NCI-H1930 (cell line): ENCODE measurements at regions not wholly inside any gene's neighbourhood (a gene's known extent, or its start where the extent isn't known, plus 50 kb on each side); places are given as distances from the start of the nearest gene placed in this dataset.

ENCODE experiments used
- DNase-seq, 2 experiments: peaks; one replicate each; lab custom pipeline; 2025; lab: John Stamatoyannopoulos, UW

DNA sequence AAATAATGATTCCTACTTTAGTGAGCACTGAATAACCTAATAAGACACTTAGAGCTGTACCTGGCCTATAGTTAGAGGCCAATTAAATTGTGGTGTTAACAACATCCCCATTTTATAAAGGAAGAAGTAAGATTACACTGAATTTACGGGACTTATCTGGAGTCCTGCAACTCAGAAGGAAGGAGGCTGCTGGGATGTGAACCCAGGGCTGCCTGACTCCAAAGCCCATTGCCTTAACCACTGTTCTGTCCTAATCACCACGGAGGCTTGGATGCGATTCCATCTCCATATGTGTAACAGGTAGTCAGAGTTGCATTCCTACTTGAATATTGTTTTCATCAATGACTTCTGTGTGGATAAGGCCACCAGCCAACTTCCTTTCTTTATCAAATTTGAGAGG lies 168.9 kb downstream of the SOCS6 start:
- no peak for DNase-seq

DNA sequence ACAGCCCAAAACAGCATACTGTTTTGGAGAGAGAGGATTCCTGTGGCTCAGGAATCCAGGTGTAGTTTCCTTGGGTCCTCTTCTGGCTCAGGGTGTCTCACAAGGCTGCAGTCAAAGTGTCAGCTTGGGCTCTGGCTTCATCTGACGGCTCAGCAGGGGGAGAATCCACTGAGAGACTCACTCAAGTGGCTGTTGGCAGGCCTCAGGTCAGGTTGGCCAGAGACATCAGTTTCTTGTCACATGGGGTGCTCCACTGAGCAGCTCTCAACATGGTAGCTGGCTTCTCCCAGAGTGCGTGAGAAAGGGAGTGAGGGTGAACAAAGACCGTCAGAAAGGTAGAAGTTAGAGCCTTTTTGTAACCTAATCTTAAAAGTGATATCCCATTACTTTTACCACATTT lies 168.4 kb downstream of the SOCS6 start:
- DNase-seq = no peak

DNA sequence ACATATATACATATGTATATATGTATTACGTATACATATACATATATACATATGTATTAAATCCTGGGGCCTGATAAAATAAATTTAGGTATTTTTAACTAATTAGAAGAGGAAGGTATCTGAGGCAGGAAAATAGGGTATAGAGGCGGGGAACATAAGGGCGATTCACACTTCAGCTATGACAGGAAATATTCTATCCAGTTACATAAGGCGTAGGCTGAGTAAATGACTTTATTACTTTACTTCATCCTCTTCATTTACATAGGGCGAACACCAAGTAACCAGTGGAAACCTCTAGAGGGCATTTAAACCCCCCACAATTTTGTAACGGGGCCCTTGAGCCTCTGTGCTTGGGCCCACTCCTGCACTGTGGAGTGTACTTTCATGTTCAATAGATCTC lies 167.5 kb downstream of the SOCS6 start:
- DNase-seq = no peak

DNA sequence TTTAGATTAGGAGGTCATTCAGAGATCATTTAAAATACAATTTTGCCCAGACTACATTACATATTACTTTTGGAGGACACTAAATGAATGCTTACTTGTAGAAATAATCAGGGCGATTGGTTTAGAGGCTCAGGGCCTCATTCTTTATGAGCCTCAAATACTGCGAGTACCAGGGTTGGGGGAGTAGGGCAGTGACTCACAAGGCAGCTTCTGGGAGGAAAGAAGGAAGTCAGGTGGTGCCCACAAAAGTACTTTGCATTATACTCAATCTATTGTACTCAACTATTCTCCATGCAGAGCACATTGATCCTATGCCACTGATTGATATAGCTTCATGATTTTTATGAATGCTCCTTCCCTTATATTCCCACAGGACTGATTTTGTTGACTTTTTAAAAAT lies 166.9 kb downstream of the SOCS6 start:
- DNase-seq = no peak

DNA sequence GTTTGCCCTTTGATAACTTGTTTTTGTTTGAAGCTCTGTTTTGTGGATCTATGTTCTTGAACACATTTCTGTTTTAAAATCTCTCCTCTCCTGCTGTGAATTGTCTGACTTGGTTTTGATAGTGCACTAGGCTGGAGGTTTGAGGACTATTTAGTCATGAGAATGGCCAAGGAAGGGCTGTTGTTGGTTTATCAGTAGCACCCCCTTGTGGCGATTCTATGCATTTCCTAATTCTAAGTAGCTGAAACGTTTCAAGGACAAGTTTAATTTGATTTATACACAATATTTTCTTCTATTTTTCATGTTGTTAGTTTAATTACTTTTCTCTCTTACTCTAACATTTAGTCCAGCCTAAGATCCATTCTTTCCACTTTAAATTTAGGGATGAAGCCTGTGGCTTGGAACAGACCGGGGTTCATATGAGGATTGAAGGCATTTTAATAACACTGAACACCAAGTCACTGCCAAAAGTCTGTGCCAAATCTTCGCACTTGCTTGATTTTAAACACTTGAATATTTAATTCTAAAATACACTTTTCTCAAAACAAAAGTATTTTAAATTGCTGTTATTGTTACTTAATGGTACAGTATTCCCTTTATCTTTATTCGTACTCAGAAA lies 166.0 kb downstream of the SOCS6 start:
- peak; percentile 24 to 34 for DNase-seq

DNA sequence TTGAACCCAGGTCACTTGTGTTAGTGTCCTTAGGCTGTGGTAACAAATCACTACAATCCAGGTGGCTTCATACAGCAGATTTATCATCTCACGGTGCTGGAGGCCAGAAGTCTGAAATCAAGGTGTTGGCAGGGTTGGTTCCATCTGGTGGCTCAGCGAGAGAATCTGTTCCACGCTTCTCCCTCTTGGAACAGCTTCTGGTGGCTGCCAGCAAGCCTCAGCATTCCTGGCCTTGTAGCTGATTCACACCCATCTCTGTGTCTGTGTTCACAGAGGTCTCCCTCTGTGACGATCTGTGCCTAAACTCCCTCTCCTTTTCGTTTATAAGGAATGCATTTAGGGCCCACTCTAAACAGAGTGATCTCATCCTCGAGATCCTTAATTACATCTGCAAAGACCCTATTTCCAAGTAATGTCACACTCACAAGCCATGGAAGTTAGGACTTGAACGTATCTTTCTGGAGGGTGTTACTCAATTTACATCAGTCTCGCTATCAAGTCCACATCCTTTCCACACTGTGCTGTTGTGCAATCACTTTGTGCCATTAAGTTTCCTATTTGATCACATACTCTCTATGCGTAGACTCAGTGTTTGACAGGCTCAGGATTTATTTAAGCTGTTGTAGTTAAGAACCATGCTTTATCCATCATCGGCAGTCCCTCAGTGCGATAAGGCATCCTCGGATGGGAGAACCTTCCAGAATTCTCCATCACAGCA lies 164.4 kb downstream of the SOCS6 start:
- no peak for DNase-seq

DNA sequence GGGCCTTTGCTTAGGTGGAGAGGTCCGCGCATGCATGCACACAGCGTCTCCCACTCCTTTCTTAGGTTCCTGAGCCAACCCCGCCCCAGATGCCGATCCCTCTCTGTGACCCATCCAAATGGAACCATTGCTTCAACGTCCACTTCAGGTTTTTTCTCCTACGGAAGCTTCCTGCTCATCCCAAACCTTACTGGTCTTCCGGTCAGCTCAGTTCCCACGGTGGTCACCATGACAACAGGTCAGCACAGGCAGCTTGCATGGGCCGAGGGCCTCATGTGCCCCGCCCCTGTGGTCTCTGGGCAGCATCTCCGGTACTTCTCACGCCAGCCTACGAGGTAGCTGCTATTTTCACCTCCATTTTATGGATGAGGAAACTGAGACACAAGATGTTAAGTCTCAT lies 163.7 kb downstream of the SOCS6 start:
- DNase-seq = no peak

DNA sequence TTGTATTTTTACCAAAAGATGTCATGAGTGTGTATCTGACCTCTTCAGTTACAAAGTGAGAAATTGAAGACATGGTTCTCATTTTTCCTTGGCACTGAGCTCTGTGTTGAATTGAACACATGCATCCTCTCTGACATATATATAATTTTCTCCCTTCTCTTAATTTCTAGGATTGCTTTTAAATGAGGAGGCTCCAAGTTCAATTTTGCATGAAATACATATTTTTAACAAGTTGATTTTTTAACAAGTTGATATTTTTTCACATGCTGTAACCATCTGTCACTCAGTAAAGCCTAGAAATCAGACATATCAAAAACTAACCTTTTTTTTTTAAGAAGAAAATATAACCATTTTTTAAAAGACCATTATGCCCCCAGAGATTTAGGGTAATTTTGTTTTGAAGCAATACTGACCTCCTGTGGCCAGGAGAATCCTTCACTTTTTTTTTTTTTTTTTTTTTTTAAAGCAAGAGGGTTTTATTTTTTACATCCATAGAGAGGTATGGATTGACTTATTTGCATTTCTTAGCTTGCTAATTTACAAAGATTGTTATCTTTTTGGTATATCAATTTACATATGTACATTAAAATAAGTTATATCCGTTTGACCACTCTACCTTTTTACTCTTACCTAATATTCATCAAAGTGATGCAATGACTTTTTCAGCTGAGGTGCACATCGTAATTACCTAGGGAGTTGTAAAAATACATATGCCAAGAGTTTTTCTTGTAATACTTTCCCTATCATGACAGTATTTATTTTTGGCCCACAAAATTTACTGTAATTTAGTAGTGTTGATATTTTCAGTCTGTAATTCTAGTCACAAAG lies 161.8 kb downstream of the SOCS6 start:
- DNase-seq = no peak

DNA sequence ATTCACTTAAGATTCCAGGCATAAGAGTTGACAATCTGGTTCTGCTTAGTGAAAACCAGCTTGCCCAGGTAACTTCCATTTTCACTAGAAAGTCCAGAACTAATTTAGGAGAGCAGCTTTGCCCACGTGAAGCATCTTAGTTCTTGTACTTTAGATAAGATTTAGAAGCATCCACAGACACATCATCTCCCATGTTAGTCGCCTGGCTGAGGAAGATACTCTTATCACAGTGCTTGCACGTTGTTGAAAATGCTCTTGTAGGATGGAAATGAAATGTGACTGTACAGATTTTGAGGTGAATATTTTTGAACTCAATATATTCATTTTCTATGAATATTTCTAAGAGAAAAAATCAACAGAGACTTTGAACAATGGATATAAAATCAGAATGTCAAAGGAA lies 159.7 kb downstream of the SOCS6 start:
- DNase-seq = no peak

DNA sequence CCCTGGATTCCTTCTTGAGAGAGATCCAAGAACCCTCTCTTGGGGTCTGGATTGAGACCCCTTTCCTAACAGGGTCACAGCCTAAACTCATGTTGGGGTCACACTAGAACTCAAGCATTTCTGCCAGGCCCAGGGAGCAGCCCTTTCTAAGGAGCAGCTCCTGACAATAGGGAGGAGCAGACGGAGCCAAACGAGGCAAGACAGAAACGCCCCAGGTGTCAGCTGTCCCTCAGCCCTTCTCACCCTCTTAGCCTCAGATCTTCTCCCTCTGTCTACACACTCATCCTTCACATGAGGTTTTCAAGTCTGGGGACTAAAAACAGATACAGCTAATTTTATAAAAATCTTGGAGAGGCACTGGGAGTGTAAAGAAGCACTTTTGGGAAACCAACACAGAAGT lies 157.2 kb downstream of the SOCS6 start:
- no peak for DNase-seq

DNA sequence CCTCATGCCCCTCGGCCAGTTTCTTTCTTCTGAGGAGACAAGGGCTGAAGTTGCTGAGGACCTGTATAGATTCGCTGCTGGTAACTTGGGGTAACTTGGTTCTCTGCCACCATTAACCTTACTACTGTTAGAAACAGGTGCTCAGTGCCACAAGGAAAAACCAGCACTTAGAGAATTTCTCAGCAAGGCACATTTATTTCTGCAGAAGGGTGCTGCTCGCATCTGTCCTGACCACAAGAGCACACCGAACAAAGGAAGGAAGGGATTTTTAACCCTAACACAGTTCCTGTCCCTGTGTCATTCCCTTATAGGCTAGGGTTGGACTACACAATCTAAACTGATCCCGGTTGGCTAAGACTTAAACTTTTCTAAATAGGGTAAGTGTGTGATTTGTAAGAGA lies 154.1 kb downstream of the SOCS6 start:
- no peak for DNase-seq

DNA sequence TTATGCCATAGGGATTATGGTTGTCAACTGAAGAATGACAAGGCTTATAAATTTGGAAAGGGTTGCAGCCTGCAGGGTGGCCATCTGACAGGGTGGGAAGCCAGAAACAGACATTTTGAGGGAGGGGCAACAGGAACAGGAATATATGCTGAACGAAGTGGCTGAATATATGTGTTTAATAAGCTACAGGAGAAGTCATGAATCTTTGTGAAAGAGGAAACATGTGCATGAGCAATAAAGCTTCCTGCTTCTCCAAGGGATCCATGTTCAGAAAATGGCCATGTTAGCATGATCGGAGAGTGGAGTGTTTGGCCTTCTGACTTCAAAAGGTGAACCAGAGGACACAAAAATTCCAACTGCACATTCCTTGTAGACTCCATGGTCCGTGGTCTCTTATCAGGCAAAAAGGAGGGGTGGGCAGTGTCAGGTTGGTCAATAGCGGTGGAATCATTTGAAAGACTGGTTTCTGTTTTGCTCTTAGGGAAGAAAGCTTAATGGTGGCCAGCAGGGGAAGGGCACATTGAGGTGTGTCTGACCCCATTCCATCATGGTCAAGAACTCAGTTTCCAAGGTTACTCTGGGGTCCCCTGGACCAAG lies 144.1 kb downstream of the SOCS6 start:
- DNase-seq = no peak

DNA sequence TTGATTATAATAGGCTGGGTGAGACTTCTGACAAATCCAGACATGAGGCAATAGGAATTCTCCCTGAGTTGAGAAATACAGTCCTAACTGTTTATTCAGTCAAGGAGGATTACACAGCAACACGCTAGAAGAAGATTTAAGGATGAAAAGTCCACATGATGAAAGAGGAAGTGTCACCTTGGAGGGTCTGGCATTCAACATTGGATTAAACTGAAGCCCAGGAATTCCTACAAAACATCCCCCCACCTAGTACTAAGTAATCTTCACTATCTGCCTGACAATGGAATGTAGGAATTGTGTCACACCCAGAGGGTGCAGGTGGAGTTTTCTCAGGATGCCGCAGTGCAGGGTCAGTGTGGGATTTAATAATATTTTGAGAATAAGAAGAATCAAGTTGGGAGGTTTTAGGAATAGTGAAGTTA lies 142.4 kb downstream of the SOCS6 start:
- no peak for DNase-seq

DNA sequence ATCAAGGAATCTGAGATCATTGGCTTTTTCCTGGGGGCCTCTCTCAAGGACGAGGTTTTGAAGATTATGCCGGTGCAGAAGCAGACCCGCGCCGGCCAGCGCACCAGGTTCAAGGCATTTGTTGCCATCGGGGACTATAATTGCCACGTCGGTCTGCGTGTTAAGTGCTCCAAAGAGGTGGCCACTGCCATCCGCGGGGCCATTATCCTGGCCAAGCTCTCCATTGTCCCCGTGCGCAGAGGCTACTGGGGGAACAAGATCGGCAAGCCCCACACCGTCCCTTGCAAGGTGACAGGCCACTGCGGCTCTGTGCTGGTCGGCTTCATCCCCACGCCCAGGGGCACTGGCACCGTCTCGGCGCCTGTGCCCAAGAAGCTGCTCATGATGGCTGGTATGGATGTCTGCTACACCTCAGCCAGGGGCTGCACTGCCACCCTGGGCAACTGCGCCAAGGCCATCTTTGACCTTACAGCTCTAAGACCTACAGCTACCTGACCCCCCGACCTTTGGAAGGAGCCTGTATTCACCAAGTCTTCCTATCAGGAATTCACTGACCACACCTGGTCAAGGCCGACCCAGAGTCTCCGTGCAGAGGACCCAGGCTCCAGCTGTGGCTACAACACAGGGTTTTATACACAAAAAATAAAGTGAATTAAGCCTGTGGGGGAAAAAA lies 141.8 kb downstream of the SOCS6 start:
- no peak for DNase-seq

DNA sequence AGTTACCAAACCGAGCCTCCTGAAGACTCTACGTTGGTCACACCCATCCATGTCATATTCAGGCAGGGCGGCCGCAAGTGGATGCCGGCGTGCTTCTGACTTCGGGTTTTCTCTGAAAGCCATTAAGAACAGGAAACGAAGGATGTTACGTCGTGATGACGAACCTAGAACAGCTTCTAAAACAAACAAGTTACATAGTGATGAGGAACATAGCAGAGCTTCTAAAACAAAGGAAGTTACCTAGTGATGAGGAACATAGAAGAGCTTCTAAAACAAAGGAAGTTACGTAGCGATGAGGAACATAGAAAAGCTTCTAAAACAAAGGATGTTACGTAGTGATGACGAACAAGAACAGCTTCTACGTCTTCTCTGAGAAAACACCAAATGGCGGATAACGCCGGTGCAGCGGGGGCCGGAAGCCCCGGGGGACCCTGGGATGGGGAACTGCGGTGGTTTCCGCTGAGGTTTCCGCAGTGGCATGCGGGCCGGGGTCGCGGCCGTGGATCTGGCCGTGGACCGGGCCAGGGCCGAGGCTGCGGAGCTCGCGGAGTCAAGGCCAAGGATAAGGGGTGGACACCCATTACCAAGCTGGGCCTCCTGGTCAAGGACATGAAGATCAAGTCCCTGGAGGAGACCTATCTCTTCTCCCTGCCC lies 141.1 kb downstream of the SOCS6 start:
- DNase-seq = no peak

DNA sequence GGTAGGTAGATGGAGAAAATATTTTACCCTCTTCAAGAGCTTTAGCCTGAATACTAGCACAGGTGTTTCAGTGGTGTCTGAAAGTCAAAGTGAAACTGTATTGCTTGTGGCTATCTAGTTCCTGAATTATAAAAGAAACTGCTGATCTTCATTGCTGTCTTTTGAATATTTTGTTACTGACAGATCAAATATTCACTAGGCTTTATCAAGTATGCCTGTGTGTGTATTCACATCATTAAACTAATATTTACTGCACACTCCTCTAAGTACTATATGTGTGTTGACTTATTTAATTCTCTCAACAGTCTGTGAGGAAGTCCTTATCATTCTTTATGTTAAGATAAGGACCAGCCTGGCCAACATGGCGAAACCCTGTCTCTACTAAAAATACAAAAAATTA lies 139.6 kb downstream of the SOCS6 start:
- no peak for DNase-seq

DNA sequence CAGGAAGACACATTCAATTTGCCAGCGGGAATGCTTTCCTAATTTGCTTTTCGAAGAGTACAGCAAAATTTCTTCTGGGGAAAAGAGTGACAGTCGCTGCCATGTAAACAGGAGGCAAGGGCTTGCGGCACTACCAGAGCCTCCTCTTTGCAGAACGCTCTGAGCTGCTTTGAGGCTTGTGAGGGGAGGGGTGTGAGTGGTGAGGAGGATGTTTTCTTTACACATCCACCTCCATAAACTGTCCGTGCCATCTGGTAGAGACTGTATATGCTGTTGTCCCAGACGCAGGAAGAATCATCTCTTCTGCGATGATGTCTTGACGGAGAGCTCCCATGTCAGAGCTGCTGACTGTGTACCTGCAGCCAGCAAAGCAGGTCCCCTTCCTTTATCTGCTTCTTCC lies 138.0 kb downstream of the SOCS6 start:
- no peak for DNase-seq

DNA sequence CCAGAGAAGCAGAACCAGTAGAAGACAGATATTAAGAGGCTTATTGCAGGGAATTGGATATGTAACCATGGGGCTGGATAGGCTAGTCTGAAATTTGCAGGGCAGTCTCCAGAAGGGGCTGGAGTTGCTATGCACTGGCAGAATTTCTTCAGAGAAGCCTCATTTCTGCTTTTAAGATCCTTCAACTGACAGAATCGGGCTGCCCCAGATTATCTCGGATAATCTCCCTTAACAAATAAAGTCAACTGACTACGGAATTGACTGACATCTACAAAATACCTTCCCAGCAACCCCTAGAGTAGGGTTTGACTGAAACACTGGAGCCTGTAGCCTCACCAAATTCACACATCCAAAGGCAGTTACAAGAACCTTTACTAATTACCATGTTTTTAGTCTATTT lies 136.4 kb downstream of the SOCS6 start:
- DNase-seq = no peak

DNA sequence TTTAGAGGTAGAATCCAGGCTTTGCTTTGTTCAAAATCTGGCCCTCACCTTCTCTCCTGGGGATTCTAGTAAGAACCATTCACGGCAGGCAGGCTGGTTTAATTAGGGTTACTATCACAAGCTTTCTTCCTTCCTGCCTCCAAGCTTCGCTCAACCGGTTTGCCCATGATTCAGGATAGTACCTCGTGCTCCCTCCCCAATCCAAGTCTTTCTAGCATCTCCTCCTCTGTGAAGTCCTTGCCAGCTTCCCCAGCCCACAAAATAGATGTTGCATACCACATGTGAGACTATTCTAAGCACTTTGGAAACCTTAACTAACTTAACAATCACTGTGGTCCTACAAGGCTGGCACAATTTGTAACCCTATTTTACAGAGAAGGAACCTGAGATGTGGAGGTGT lies 135.1 kb downstream of the SOCS6 start:
- no peak for DNase-seq

DNA sequence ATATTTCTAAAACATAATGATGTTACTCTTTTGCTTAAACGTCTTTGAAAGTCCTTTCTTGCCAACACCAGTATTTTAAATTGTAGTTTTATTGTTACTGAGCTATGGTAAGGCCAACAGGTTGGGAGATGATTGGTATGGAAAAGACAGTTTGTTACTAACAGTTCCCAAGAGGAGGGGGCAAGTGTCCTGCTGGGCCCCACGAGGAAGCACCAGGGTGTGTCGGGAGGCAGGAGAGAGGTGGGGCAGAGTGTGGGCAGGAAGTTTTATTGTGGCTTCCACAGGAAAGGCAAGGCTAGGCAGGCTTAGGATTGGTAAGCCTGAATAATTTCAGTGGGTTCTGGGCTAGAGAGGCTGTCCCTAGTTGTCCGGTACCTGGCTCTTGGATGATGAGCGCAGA lies 134.3 kb downstream of the SOCS6 start:
- DNase-seq = no peak

DNA sequence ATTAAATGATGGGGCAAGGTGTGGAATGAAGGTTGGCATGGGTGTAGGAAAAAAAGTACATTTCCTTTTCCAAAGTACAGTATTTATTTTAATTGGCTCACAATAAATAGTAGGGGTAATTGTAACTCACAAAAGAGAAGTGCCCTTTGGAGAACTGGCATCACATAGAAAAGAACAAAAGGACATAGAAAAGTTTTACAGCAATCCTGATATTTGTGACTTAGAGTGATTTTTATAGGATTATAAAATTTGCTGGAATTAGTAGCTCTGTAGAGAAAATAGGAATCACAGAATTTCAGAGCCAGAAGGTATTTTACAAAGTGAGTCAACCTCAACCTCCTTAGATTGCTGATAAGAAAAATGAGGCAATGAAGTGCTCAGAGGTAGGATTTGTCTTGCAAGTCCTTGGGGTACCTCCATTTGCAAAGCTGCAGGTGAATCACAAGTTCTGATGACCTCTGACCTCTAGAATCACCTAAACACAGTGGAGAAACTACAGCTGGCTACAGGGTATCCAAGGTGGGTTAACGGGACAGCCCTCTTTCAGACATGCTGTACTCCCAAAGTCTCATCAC lies 133.6 kb downstream of the SOCS6 start:
- no peak for DNase-seq
